ENCODE measurements at regions not wholly inside any gene's neighbourhood (a gene's known extent, or its start where the extent isn't known, plus 50 kb on each side); places are given as distances from the start of the nearest gene placed in this dataset.

- Histone ChIP-seq H3K9ac (ENCODE audit: low read length) (no peak overlapping the region), H3K27ac (ENCODE audit: low read depth, low read length) (no peak overlapping the region), H3K9me2 (ENCODE audit: insufficient read depth) (no peaks in the 10 kb centered on the region), H3K4me3 (replicated peaks in 1 of 2; ENCODE audit: low read depth in 1 of 2, low read length in 2 of 2) (no peak overlapping the region), H3K27me3 (ENCODE audit: insufficient read depth, low read length) (no peaks in the 10 kb centered on the region), H4K20me1 (ENCODE audit: insufficient read depth) (no peaks in the 10 kb centered on the region), H3K4me2 (ENCODE audit: low read length) (no peak overlapping the region), H2AFZ (ENCODE audit: low read depth, low read length, poor library complexity, severe bottlenecking) (no peak overlapping the region), H3K9me3 (ENCODE audit: control insufficient read depth in 1 of 2, insufficient read depth in 1 of 2, low read depth in 1 of 2, low read length in 2 of 2) (no peaks in the 10 kb centered on the region), H3K79me2 (ENCODE audit: insufficient read depth, low read length) (no peaks in the 10 kb centered on the region), H3K4me1 (ENCODE audit: control insufficient read depth in 1 of 2, insufficient read depth in 2 of 2, low read length in 2 of 2) (no peaks in the 10 kb centered on the region), H3K36me3 (ENCODE audit: control insufficient read depth in 1 of 2, insufficient read depth in 2 of 2, low read length in 2 of 2) (no peaks in the 10 kb centered on the region)
- ChIA-PET POLR2A (no interaction called here), CTCF (no interaction called here), RAD21 (ENCODE audit: low non-redundant PET in 1 of 2, low total read pairs in 2 of 2, uncharacterized antibody in 2 of 2, unreplicated experiment in 2 of 2) (no interaction called here)
- no peak for TF ChIP-seq ATF3 (IDR thresholded peaks at IDR 0.05)
- TF ChIP-seq ZFX (IDR thresholded peaks at IDR 0.05), result no peak
- TF ChIP-seq ZNF274 (IDR thresholded peaks at IDR 0.05; ENCODE audit: low read depth, low read length), result no peak
- TF ChIP-seq POLR2AphosphoS5 (IDR thresholded peaks at IDR 0.05; ENCODE audit: low read depth, low read length), result no peak
- TF ChIP-seq EZH2 (IDR thresholded peaks at IDR 0.05), result no peak
- TF ChIP-seq SP1 (IDR thresholded peaks at IDR 0.05; ENCODE audit: low read depth), result no peak
- TF ChIP-seq YY1 (IDR thresholded peaks at IDR 0.05; ENCODE audit: extremely low read depth, insufficient replicate concordance, low read depth, low read length), result no peak
- TF ChIP-seq POLR2A (IDR thresholded peaks at IDR 0.05; ENCODE audit: borderline replicate concordance, extremely low read depth, insufficient read depth, insufficient read length), result no peak
- no peak for TF ChIP-seq CBX3 (IDR thresholded peaks at IDR 0.05; ENCODE audit: low read depth)
- DNase-seq (ENCODE audit: low read depth, low spot score) (no peak), ATAC-seq (no peak)
- no TSS peak for BruUV-seq (replicated peaks)
- intact Hi-C loops (cut with micrococcal nuclease), result no loop called here
Observed at GRCh38 chr9:83146325-83146724, 83.4 kb upstream of the RASEF start.

- ChIA-PET CTCF (interaction anchor here (0.7 kb wide), 1 partner anchor 22 kb away, joined by 3 read pairs; no protein-coding TSS in a partner anchor), RAD21 (ENCODE audit: low non-redundant PET in 1 of 2, low total read pairs in 2 of 2, uncharacterized antibody in 2 of 2, unreplicated experiment in 2 of 2) (no interaction called here), POLR2A (no interaction called here)
- Histone ChIP-seq H3K4me3 (replicated peaks in 1 of 2; ENCODE audit: low read depth in 1 of 2, low read length in 2 of 2) (no peak overlapping the region), H3K27ac (ENCODE audit: low read depth, low read length) (no peak overlapping the region), H3K9ac (ENCODE audit: low read length) (no peak overlapping the region), H3K9me3 (ENCODE audit: control insufficient read depth in 1 of 2, insufficient read depth in 1 of 2, low read depth in 1 of 2, low read length in 2 of 2) (no peaks in the 10 kb centered on the region), H2AFZ (ENCODE audit: low read depth, low read length, poor library complexity, severe bottlenecking) (no peak overlapping the region), H3K79me2 (ENCODE audit: insufficient read depth, low read length) (no peaks in the 10 kb centered on the region), H3K36me3 (ENCODE audit: control insufficient read depth in 1 of 2, insufficient read depth in 2 of 2, low read length in 2 of 2) (no peaks in the 10 kb centered on the region), H4K20me1 (ENCODE audit: insufficient read depth) (no peaks in the 10 kb centered on the region), H3K4me1 (ENCODE audit: control insufficient read depth in 1 of 2, insufficient read depth in 2 of 2, low read length in 2 of 2) (no peaks in the 10 kb centered on the region), H3K4me2 (ENCODE audit: low read length) (no peak overlapping the region), H3K27me3 (ENCODE audit: insufficient read depth, low read length) (no peaks in the 10 kb centered on the region), H3K9me2 (ENCODE audit: insufficient read depth) (no peaks in the 10 kb centered on the region)
- no peak for ATAC-seq
- no TSS peak for BruUV-seq (replicated peaks)
- DNase-seq (ENCODE audit: low read depth, low spot score), result no peak
- intact Hi-C loops (cut with micrococcal nuclease), result no loop called here
- TF ChIP-seq RAD21 (IDR thresholded peaks at IDR 0.05; ENCODE audit: low read depth), result no peak
- TF ChIP-seq CEBPB (IDR thresholded peaks at IDR 0.05; ENCODE audit: low read depth), result no peak
- TF ChIP-seq SIN3A (IDR thresholded peaks at IDR 0.05; ENCODE audit: low read depth), result no peak
- no peak for TF ChIP-seq REST (IDR thresholded peaks at IDR 0.05; ENCODE audit: low read depth)
- no peak for TF ChIP-seq ATF3 (IDR thresholded peaks at IDR 0.05)
- TF ChIP-seq CTCF (IDR thresholded peaks at IDR 0.05 in 2 of 3, conservative IDR thresholded peaks at IDR 0.05 in 1 of 3; ENCODE audit: borderline replicate concordance in 1 of 3, insufficient read depth in 1 of 3, low read depth in 2 of 3, low read length in 2 of 3), result no peak
- TF ChIP-seq ZFX (IDR thresholded peaks at IDR 0.05), result no peak
- no peak for TF ChIP-seq ELF1 (IDR thresholded peaks at IDR 0.05; ENCODE audit: borderline replicate concordance, low read depth)
Observed at GRCh38 chr9:83144492-83144891, 81.5 kb upstream of the RASEF start.

Data from HCT116 (cell line).